ENCODE measurements at regions not wholly inside any gene's neighbourhood (a gene's known extent, or its start where the extent isn't known, plus 50 kb on each side); places are given as distances from the start of the nearest gene placed in this dataset.

GRCh38 chr11:30106222-30107181, 89.7 kb upstream of the KCNA4 start:
- H3K27me3 ChIP-seq (ENCODE audit: insufficient read depth, low read length): no peaks in the 10 kb centered on the region
- no peaks in the 10 kb centered on the region for H3K9me2 ChIP-seq (ENCODE audit: insufficient read depth)
- no peaks in the 10 kb centered on the region for H3K36me3 ChIP-seq (ENCODE audit: control insufficient read depth in 1 of 2, insufficient read depth in 2 of 2, low read length in 2 of 2)
- H2AFZ ChIP-seq (ENCODE audit: low read depth, low read length, poor library complexity, severe bottlenecking): no peak overlapping the region
- CTCF ChIA-PET: interaction anchor here (2.4 kb wide), 1 partner anchor 22 kb away, joined by 13 read pairs; no protein-coding TSS in a partner anchor
- H3K4me3 ChIP-seq (replicated peaks in 1 of 2; ENCODE audit: low read depth in 1 of 2, low read length in 2 of 2): no peak overlapping the region
- H3K27ac ChIP-seq (ENCODE audit: low read depth, low read length): no peak overlapping the region
- POLR2A ChIA-PET: no interaction called here
- no peaks in the 10 kb centered on the region; the same call in 1 of the 2 replicates for H4K20me1 ChIP-seq (ENCODE audit: insufficient read depth)
- intact Hi-C loops (cut with micrococcal nuclease): no loop called here
- RAD21 ChIA-PET (ENCODE audit: low non-redundant PET in 1 of 2, low total read pairs in 2 of 2, uncharacterized antibody in 2 of 2, unreplicated experiment in 2 of 2): no interaction called here
- no peaks in the 10 kb centered on the region for H3K79me2 ChIP-seq (ENCODE audit: insufficient read depth, low read length)
- H3K9me3 ChIP-seq (ENCODE audit: control insufficient read depth in 1 of 2, insufficient read depth in 1 of 2, low read depth in 1 of 2, low read length in 2 of 2): no peaks in the 10 kb centered on the region
- H3K9ac ChIP-seq (ENCODE audit: low read length): no peak overlapping the region
- no peaks in the 10 kb centered on the region for H3K4me1 ChIP-seq (ENCODE audit: control insufficient read depth in 1 of 2, insufficient read depth in 2 of 2, low read length in 2 of 2)
- no TSS peak for BruUV-seq (replicated peaks)
- DNase-seq (ENCODE audit: low read depth, low spot score) (no peak), ATAC-seq (no peak)
- H3K4me2 ChIP-seq (ENCODE audit: low read length): no peak overlapping the region
- no peak for TF ChIP-seq CEBPB (IDR thresholded peaks at IDR 0.05; ENCODE audit: low read depth)
- no peak for TF ChIP-seq EGR1 (IDR thresholded peaks at IDR 0.05; ENCODE audit: low read depth)
- TF ChIP-seq FOSL1 (IDR thresholded peaks at IDR 0.05; ENCODE audit: low read depth): no peak
- no peak for TF ChIP-seq YY1 (IDR thresholded peaks at IDR 0.05; ENCODE audit: extremely low read depth, insufficient replicate concordance, low read depth, low read length)
- TF ChIP-seq JUND (IDR thresholded peaks at IDR 0.05): no peak
- TF ChIP-seq EZH2 (IDR thresholded peaks at IDR 0.05): no peak
- no peak for TF ChIP-seq ZNF274 (IDR thresholded peaks at IDR 0.05; ENCODE audit: low read depth, low read length)
- no peak for TF ChIP-seq POLR2A (IDR thresholded peaks at IDR 0.05; ENCODE audit: borderline replicate concordance, extremely low read depth, insufficient read depth, insufficient read length)
- no peak for TF ChIP-seq ELF1 (IDR thresholded peaks at IDR 0.05; ENCODE audit: borderline replicate concordance, low read depth)
- TF ChIP-seq POLR2AphosphoS5 (IDR thresholded peaks at IDR 0.05; ENCODE audit: low read depth, low read length): no peak
- TF ChIP-seq SIN3A (IDR thresholded peaks at IDR 0.05; ENCODE audit: low read depth): no peak
- TF ChIP-seq REST (IDR thresholded peaks at IDR 0.05; ENCODE audit: low read depth): no peak
- TF ChIP-seq ZFX (IDR thresholded peaks at IDR 0.05): no peak
- TF ChIP-seq TCF7L2 (IDR thresholded peaks at IDR 0.05; ENCODE audit: borderline replicate concordance, extremely low read depth, insufficient read depth, insufficient read length): no peak
- TF ChIP-seq, protein P1, sequence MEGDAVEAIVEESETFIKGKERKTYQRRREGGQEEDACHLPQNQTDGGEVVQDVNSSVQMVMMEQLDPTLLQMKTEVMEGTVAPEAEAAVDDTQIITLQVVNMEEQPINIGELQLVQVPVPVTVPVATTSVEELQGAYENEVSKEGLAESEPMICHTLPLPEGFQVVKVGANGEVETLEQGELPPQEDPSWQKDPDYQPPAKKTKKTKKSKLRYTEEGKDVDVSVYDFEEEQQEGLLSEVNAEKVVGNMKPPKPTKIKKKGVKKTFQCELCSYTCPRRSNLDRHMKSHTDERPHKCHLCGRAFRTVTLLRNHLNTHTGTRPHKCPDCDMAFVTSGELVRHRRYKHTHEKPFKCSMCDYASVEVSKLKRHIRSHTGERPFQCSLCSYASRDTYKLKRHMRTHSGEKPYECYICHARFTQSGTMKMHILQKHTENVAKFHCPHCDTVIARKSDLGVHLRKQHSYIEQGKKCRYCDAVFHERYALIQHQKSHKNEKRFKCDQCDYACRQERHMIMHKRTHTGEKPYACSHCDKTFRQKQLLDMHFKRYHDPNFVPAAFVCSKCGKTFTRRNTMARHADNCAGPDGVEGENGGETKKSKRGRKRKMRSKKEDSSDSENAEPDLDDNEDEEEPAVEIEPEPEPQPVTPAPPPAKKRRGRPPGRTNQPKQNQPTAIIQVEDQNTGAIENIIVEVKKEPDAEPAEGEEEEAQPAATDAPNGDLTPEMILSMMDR (IDR thresholded peaks at IDR 0.05 in 2 of 3, conservative IDR thresholded peaks at IDR 0.05 in 1 of 3; ENCODE audit: borderline replicate concordance in 1 of 3, insufficient read depth in 1 of 3, low read depth in 2 of 3, low read length in 2 of 3): no peak
- no peak for TF ChIP-seq ZBTB33 (IDR thresholded peaks at IDR 0.05; ENCODE audit: extremely low read depth, insufficient replicate concordance, low read length)
- TF ChIP-seq, protein P2, sequence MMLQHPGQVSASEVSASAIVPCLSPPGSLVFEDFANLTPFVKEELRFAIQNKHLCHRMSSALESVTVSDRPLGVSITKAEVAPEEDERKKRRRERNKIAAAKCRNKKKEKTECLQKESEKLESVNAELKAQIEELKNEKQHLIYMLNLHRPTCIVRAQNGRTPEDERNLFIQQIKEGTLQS (IDR thresholded peaks at IDR 0.05): no peak
- TF ChIP-seq, protein P3, sequence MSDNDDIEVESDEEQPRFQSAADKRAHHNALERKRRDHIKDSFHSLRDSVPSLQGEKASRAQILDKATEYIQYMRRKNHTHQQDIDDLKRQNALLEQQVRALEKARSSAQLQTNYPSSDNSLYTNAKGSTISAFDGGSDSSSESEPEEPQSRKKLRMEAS (IDR thresholded peaks at IDR 0.05): no peak

All from HCT116 (cell line).